NCI-H1105 treated with DMSO at 0.1 percent for 48 hours (cell line): ENCODE measurements at regions not wholly inside any gene's neighbourhood (a gene's known extent, or its start where the extent isn't known, plus 50 kb on each side); places are given as distances from the start of the nearest gene placed in this dataset.
"Not testable (repeated sequence)": the region's sequence is repeated elsewhere in the genome, so short reads cannot be mapped to it uniquely, and the experiment has no call there.

ENCODE experiments used
- DNase-seq: peaks from one replicate; lab custom pipeline; 2025; lab: John Stamatoyannopoulos, UW

DNA sequence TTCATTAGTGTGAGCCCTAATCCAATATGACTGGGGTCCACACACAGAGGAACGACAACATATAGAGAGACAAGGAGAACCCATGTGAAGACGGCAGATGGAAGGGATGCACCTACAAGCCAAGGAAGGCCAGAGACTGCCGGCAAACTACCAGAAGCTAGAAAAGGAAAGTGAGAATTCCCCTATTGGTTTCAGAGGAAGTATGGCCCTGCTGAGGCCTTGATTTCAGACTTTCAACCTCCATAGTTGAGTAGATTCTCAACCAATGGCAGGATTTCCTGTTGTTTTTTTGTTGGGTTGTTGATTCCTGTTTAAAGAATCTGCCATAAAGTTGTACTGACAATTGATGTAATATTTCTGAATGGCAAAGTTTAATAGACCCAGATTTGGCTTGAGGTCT lies 241.5 kb downstream of the SATB2 start:
- no peak for DNase-seq

- DNase-seq: no peak
Measured at GRCh38 chr2:199207011-199207410, 250.7 kb downstream of the SATB2 start.

GRCh38 chr2:199206536-199206935 lies 251.2 kb downstream of the SATB2 start:
- DNase-seq: no peak

DNA sequence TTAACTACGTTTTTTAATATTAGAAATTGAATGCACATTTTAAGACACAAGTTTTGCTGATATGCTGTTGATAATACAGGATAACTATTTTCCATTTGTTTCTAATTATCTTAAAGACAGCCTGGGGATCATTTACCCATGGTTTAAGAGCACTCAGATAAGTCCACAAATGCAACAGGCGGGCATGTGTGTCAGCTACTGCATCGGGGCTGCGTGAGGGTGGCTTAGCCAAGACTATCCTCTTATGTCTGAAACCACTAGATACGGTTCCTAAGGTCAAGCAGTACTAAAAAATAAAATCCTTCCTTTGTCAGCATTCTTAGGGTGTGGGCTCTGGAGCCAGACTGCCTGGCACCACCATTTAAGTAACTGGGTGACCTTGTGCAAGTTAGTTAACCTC lies 254.8 kb downstream of the SATB2 start:
- DNase-seq: no peak

DNA sequence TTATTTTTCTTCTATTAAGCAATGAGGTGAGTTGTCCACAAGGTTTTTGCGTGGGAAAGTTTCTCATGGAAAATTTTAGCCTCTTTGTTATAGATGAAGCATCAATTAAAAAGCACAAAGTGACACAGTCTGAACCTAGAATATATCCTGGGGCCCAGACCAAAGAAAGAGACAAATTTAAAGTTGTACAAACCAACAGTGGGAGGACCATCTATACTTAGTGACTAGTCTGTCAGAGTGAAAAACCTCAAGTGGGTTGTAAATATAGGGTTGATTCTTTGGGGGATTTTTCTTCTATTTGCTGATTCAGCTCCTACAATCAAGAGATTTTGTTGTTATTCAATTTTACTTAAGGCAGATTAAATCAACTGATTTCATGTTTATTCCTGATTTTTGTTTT lies 256.2 kb downstream of the SATB2 start:
- DNase-seq: no peak

GRCh38 chr2:199199797-199200196 lies 257.9 kb downstream of the SATB2 start:
- DNase-seq: no peak

DNA sequence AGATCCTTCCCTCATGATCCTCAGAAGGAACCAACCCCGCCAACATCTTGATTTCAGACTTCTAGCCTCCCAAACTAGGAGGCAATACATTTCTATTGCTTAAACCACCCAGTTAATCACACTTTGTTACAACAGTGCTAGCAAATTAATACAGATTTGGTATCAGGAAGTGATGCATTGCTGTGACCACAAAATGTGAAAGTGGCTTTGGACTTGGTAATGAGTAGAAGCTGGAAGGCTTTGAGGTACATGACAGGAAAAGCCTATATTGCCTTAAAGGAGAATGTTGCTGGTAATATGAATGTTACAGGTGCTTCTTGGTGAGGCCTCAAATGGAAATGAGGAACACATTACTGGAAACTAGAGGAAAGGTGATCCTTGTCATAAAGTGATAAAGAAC lies 260.3 kb downstream of the SATB2 start:
- no peak for DNase-seq

DNA sequence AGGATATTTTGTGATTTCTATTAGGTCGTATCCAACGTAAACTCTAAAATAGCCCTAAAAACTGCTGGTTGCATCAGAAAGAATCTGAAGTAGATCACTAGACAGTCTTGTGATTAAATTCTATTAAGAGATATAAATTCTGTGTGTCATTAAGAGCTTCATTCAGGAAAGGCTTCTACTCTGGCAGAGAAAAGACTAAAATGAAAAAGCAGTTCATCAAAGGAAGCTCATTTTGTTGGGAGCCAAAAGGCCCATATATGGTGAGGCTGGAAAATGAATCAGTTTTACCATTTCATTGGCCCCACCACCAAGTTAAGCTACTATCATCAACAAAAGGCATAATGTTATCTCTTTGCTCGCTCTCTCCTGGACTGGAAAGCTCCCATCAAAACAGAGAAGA lies 261.1 kb downstream of the SATB2 start:
- DNase-seq: no peak

DNA sequence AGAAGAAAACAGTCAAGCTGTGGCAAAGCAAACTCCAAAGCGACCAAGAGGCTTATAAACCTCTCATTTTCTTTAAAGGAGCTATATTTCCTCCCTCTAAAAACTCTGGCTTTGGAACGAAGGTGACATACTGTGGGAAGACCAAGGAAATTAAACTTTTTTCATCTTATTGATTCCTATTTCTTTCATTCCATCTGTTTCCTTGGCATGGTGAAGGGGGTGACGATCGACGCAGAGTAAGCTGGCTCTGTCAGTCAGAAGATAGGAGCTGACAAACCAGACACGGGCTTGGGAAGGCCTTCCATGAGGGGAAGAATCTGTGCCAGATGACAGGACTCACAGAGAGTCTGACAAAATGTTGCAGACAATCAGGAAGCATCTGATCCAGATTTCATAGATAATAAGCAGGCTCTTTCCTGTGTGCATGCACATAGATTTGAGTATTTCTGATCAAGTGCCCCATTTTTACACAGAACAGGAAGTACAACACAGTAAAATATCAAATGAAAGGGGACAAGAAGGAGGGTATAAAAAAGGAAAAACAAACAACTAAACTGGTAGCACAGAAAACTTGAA lies 261.7 kb downstream of the SATB2 start:
- DNase-seq: no peak

GRCh38 chr2:199191461-199191860 lies 266.3 kb downstream of the SATB2 start:
- DNase-seq: no peak

DNA sequence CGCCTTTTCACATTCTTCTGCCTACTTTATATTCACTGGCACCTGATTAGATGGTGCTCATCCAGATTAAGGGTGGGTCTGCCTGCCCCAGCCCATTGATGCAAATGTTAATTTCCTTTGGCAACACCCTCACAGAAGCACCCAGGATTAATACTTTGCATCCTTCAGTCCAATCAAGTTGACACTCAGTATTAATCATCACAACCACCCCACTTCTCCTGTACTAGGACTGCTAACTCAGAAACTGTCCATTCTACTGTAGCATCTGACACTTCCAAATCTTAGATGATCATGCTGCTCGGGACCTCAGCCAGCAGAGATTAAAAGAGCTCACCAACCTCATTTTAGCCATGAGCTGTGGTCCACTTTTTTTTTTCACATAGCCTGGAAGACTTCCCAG lies 268.5 kb downstream of the SATB2 start:
- DNase-seq: no peak

DNA sequence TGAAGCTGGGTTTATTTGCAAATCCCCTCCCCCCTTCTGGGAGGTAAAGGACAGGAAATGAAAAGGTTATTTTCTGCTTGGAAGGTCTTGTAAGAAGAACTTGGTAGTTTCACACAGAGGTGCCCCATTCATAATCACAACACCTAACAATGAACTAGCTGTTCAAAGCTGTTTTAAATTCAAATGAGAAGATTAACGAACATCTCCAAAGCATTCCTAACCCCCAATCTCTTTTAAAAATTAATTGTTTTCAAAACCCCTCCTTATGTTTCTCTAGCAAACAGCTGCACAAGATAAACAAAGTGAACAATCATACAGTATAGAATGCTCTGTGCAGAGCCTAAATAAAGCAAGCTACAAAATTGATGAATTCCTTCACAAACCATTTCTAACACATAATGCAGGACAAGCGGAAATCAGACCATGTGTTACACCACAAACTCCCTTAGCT lies 271.4 kb downstream of the SATB2 start:
- DNase-seq: no peak

- DNase-seq: not testable (repeated sequence)
Measured at GRCh38 chr2:199185174-199185573, 272.6 kb downstream of the SATB2 start.

DNA sequence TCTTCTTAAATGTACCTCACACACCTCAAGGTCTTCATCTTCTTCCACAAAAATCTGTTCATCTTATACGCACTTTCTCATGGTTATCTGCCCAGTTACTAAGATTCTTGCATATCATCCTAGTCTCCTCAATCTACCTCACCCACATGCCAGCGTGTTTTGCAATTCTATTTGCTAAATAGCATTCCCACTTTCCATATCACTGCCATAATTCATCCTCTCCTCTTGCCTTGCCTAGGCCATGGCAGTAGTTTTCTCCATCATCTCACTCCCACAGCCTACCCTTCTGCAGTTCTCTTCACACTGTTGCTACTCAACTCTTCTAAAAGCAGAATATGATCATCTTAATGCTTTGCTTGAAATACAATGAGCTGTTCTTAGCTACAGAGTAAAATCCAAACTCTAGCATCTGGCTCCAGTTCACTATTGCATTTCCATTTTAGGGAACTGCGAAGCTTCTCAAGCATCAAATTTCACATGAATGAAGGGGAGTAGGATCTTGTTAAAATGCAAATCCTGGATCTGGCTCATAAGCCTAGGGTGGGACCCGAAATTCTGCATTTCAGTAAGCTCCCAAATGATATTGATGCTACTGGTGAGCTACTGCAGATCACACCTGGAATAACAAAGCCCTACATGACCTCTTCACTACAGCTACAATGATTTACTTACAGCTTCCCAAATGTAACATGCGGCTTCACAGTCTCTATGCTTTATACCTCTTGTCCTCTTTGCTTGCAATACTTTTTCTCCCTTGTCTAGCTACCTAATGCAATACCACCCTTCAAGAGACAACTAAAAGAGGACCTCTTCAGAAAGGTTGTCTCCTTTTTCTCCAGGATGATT lies 293.9 kb downstream of the SATB2 start:
- no peak for DNase-seq

DNA sequence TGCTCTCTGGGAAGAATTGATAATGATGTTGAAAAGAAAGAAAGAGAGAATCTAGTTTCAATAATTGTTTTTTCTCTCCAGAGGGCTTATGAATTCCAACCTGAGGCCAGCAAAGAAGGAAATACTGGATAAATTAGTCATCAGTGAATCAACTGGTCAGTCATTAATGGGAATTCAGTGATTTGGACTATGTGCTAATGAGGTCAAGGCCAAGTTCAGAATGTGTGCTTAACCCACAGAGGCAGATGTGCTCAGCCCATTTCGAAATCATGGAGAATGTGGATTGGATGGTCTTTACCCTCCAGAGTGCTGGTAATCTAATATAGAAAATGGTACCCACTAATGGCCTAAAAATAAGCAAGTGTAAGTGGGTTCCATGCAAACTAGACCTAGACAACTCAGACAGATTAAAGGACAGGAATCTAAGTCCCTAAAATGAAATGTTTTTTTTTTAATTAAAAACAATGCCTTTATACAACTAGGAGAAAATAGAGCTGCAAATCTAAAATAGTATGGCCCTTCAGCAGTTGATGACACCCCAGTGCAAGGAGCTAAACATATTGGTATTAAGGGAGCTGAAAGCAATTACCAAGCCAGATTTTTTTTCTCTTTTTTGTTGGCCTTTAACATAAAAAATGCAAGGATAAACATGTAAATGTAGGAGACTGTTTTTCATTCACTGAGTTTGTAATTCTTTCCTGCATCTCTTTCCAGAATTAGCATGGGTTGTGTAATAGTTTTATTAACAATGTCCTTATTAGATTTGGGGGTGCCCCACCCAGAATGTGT lies 296.9 kb downstream of the SATB2 start:
- DNase-seq: no peak

GRCh38 chr2:199160081-199160480 lies 297.7 kb downstream of the SATB2 start:
- DNase-seq: no peak

DNA sequence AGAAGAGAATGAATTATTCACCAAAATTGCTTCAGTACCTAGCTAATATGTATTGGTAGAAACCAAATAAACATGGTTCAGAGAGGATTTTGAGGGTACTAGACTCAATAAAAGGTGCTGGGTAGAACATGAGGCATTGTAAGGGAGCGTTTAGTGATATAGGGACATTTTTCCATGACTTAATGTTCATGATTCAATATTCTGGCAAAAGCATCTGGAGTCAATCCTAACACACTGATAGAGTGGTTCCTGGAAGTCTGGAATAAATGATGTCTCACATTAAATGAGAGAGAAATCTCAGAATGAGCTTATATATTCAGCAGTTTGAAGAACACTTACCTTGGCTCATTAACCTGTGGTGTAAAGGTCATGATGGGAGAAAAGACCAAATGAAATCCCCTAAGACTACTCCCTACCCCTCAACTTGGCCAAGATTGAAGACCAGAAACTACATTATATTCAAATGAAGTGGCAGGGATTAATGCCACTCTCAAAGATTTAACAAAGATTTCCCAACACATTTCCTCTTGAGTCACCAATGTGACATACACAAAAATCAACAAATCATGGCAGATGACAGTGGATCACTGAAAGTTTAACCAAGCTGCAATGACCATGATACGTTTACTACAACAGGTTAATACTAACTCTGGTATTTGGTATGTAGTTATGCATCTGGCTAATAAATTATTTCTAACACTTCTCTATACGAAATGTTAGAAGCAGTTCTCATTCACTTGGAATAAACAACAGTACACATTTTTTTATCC lies 309.5 kb downstream of the SATB2 start:
- no peak for DNase-seq

GRCh38 chr2:199147216-199147615 lies 310.5 kb downstream of the SATB2 start:
- DNase-seq: no peak

- DNase-seq: no peak
Measured at GRCh38 chr2:199144546-199144945, 313.2 kb downstream of the SATB2 start.

DNA sequence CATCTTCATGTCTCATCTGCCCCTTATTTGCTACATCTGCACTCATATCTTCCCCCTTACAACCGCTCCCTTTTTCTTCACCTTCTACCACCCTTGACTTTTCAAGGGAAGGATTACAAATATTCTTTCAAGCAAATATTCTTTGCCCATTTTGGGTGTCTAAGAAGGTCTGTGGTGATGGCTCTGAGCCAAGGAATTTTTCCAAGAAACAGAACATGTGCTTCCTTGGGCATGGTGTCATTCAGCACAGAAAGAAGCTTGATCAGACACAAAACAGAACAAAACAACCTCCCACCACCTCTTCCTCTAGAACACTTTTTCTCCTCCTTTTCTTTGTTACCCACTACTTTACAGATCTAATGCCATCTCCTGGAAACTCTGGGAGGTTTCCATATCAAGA lies 313.7 kb downstream of the SATB2 start:
- DNase-seq: no peak

DNA sequence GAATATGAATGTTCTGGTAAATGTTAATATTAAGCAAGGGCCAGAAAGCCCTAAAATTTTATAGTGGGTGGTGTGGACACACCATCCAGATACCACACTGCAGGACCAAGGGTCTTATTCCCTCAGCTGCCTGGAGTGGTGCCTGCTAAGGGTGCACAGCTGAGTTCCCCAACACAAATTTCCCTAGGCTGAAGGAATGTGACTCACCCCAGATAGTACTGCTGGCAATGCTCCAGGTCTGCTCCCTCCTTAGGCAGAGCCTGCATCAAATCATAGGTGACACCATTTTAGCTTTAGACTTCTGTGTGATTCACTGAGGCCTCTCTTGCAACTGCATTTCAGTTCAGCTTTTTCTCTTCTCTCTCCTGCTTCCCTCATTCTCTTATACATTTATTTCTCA lies 321.1 kb downstream of the SATB2 start:
- no peak for DNase-seq

GRCh38 chr2:199136242-199136641 lies 321.5 kb downstream of the SATB2 start:
- no peak for DNase-seq
